Lower lobe of right lung (tissue), 2 donors: ENCODE measurements at regions not wholly inside any gene's neighbourhood (a gene's known extent, or its start where the extent isn't known, plus 50 kb on each side); places are given as distances from the start of the nearest gene placed in this dataset.

Source experiments
- ATAC-seq, 2 donors: fragments of 200-7000 bp; cut with Tn5 transposase; one replicate each; pipeline ENCODE4 v1.9.1; 2020 to 2022; ENCODE audit warnings: mild to moderate bottlenecking in 2 of 2, moderate library complexity in 2 of 2
- DNase-seq: peaks from one replicate; pipeline ENCODE4 v3.0.0-alpha.2; 2020
- H3K27ac ChIP-seq: fragments of 200-600 bp; one replicate; pipeline ENCODE4 v1.8.0; 2022
- H3K27me3 ChIP-seq: fragments of 200-600 bp; one replicate; pipeline ENCODE4 v1.8.0; 2022; ENCODE audit warnings: low read depth
- H3K36me3 ChIP-seq: fragments of 200-600 bp; one replicate; pipeline ENCODE4 v1.8.0; 2022; ENCODE audit warnings: mild to moderate bottlenecking
- H3K4me1 ChIP-seq: fragments of 200-600 bp; one replicate; pipeline ENCODE4 v1.8.0; 2022
- H3K4me3 ChIP-seq: fragments of 200-600 bp; one replicate; pipeline ENCODE4 v1.8.0; 2022; ENCODE audit warnings: mild to moderate bottlenecking
- H3K9me3 ChIP-seq: fragments of 200-600 bp; one replicate; pipeline ENCODE4 v1.8.0; 2022
- CTCF ChIP-seq: fragments of 200-600 bp; IDR thresholded peaks from one replicate; pipeline ENCODE4 v1.8.0; 2022; ENCODE audit warnings: antibody characterized with exemption, mild to moderate bottlenecking
- intact Hi-C: fragments of 100-400 bp; cut with DNase I; formaldehyde crosslinking; loops from one replicate; pipeline ENCODE4 v1.11.0; 2022
- donor health status: DM: no; HTN: yes; CAD: no; lungs with severe emphysema.

- no peaks in the 10 kb centered on the region for H3K9me3 ChIP-seq
- H3K4me1 ChIP-seq = peaks cover 7% of the 10 kb centered on the region
- peaks cover 4% of the 10 kb centered on the region for H3K27me3 ChIP-seq
- intact Hi-C loops = no loop called here
- TF ChIP-seq CTCF = no peak
- no peaks in the 10 kb centered on the region for H3K36me3 ChIP-seq
- ATAC-seq (no peak), DNase-seq (no peak)
- no peak overlapping the region for H3K4me3 ChIP-seq
- H3K27ac ChIP-seq = no peak overlapping the region
Observed at GRCh38 chr9:86600977-86601376, 246.8 kb upstream of the TUT7 start.

GRCh38 chr9:86600291-86600690 lies 246.1 kb upstream of the TUT7 start:
- Histone ChIP-seq H3K4me1 (peaks cover 7% of the 10 kb centered on the region), H3K36me3 (no peaks in the 10 kb centered on the region), H3K27ac (no peak overlapping the region), H3K27me3 (peaks cover 4% of the 10 kb centered on the region), H3K9me3 (no peaks in the 10 kb centered on the region), H3K4me3 (no peak overlapping the region)
- DNase-seq (no peak), ATAC-seq (no peak)
- TF ChIP-seq CTCF = no peak
- intact Hi-C loops = no loop called here

GRCh38 chr9:86599561-86599960 lies 245.4 kb upstream of the TUT7 start:
- intact Hi-C loops = no loop called here

GRCh38 chr9:86598411-86599239 lies 244.4 kb upstream of the TUT7 start:
- Histone ChIP-seq H3K4me1 (peaks cover 7% of the 10 kb centered on the region), H3K27me3 (peaks cover 4% of the 10 kb centered on the region), H3K9me3 (no peaks in the 10 kb centered on the region), H3K27ac (no peak overlapping the region), H3K36me3 (no peaks in the 10 kb centered on the region), H3K4me3 (no peak overlapping the region)
- ATAC-seq (no peak), DNase-seq (no peak)
- TF ChIP-seq CTCF = no peak
- intact Hi-C loops = no loop called here

More at GRCh38 chr9:86599561-86599960, 245.4 kb upstream of the TUT7 start:
- no peak for TF ChIP-seq CTCF
- peaks cover 7% of the 10 kb centered on the region for H3K4me1 ChIP-seq
- no peak overlapping the region for H3K4me3 ChIP-seq
- no peaks in the 10 kb centered on the region for H3K9me3 ChIP-seq
- DNase-seq (no peak), ATAC-seq (no peak)
- no peaks in the 10 kb centered on the region for H3K36me3 ChIP-seq
- H3K27ac ChIP-seq = no peak overlapping the region
- peaks cover 4% of the 10 kb centered on the region for H3K27me3 ChIP-seq

DNA sequence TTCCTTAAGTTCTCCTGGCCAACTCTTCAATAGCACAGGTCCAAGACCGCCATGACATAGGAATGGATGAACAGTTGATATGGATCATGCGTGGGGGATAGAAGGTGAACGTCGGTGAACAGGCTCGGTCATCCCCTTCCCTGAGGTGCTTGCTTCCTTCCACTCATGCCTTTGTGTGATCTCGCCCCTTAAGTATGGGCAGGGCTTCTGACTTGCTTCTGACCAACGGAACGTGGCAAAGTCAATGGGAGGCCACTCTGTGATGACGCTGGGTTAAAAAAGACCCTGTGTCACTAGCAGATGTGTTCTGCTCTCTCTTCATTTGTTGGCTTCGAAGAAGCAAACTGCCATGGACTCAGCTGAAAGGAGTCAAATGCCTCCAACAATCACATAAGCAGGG lies 240.5 kb upstream of the TUT7 start:
- Histone ChIP-seq H3K27ac (no peak overlapping the region), H3K9me3 (no peaks in the 10 kb centered on the region), H3K4me3 (no peak overlapping the region), H3K27me3 (peaks cover 3% of the 10 kb centered on the region), H3K36me3 (no peaks in the 10 kb centered on the region), H3K4me1 (peaks cover 4% of the 10 kb centered on the region)
- ATAC-seq = no peak
- no peak for DNase-seq
- TF ChIP-seq CTCF = no peak
- intact Hi-C loops = no loop called here
